Heart left ventricle (tissue), 13 donors: ENCODE measurements at regions not wholly inside any gene's neighbourhood (a gene's known extent, or its start where the extent isn't known, plus 50 kb on each side); places are given as distances from the start of the nearest gene placed in this dataset.

ENCODE experiments used
- CTCF ChIP-seq, 12 donors: fragments of 200-600 bp; sonication (generic) in 4 of 12; IDR thresholded peaks; one replicate each; pipeline versions ENCODE4 v1.5.0 to v1.8.0; 2018 to 2022; ENCODE audit warnings: antibody characterized with exemption in 12 of 12, mild to moderate bottlenecking in 5 of 12
- POLR2A ChIP-seq, 2 donors: fragments of 450-650 bp; IDR thresholded peaks; one replicate each; pipeline ENCODE4 v1.6.1; 2017; ENCODE audit warnings: antibody characterized with exemption in 2 of 2, mild to moderate bottlenecking in 2 of 2, moderate library complexity in 2 of 2
- donor health status: ischemic (EF 13 %, LVEDD 7.1; RV severe dilation, severe dysfunction).
- donor health status: DM: no; HTN: yes; CAD: no.
- donor health status: DM: no; HTN: no; CAD: no.
- donor health status: ischemic (EF 25% LVEDD 6.9; RV normal size, moderate dysfunction).
- donor health status: ischemic (EF 25% LVEDD 5.7; RV mildly dilated, moderate dysfunction).
- donor health status: ischemic (EF 35%, LVEDD 5.7; RV mildly dilated, moderate dysfunction).
- donor health status: nonischemic (EF 11% LVEDD 7.7; RV severe dilation, severe dysfunction).
- donor health status: DM: yes; HTN: yes; CAD: no.
- donor health status: PGD.
- donor health status: ischemic (EF 29% LVEDD 5.4; RV normal size, mild dysfunction).
- donor health status: nonischemic (EF 23%, LVEDD 6.1; RV moderate dilation, normal function).

GRCh38 chr17:37842401-37842800, 81.8 kb upstream of the TBC1D3K start:
- TF ChIP-seq CTCF (IDR thresholded peaks at IDR 0.05) (no peak), POLR2A (IDR thresholded peaks at IDR 0.05) (no peak)
